MM.1S (cell line): ENCODE measurements at regions not wholly inside any gene's neighbourhood (a gene's known extent, or its start where the extent isn't known, plus 50 kb on each side); places are given as distances from the start of the nearest gene placed in this dataset.

Source experiments
- DNase-seq: peaks from one replicate; pipeline ENCODE4 v3.0.0-alpha.2; 2015
- H2AFZ ChIP-seq: fragments of 300-600 bp; sonication (generic); 2 replicates; pipeline ENCODE4 v1.6.0; 2016; ENCODE audit warnings: antibody characterized with exemption, low read length
- H3F3A ChIP-seq: fragments of 300-600 bp; sonication (generic); 2 replicates; pipeline ENCODE4 v1.6.1; 2016; ENCODE audit warnings: mild to moderate bottlenecking, antibody characterized with exemption, low read length, moderate library complexity, mixed read lengths; ENCODE audit not compliant: insufficient read depth
- H3K27ac ChIP-seq: fragments of 300-600 bp; sonication (generic); 2 replicates; pipeline ENCODE4 v1.5.1; 2016; ENCODE audit warnings: mild to moderate bottlenecking, low read length
- H3K27me3 ChIP-seq: fragments of 300-600 bp; sonication (generic); replicated peaks from 2 replicates; pipeline ENCODE4 v1.6.0; 2016; ENCODE audit warnings: low read length; ENCODE audit not compliant: insufficient read depth
- H3K36me3 ChIP-seq: fragments of 300-600 bp; sonication (generic); replicated peaks from 2 replicates; pipeline ENCODE4 v1.6.1; 2016; ENCODE audit warnings: mild to moderate bottlenecking, low read length, mixed read lengths; ENCODE audit not compliant: insufficient read depth
- H3K4me1 ChIP-seq: fragments of 300-600 bp; sonication (generic); 2 replicates; pipeline ENCODE4 v1.6.1; 2016; ENCODE audit warnings: low read length, mixed read lengths
- H3K4me2 ChIP-seq: fragments of 300-600 bp; sonication (generic); 2 replicates; pipeline ENCODE4 v1.6.0; 2016; ENCODE audit warnings: low read depth, low read length
- H3K4me3 ChIP-seq: fragments of 300-600 bp; sonication (generic); 2 replicates; pipeline ENCODE4 v1.5.1; 2016; ENCODE audit warnings: low read length, mixed read lengths
- H3K79me2 ChIP-seq: fragments of 300-600 bp; sonication (generic); 2 replicates; pipeline ENCODE4 v1.6.1; 2016; ENCODE audit warnings: mixed run types, low read length, mixed read lengths
- H3K9ac ChIP-seq: fragments of 300-600 bp; sonication (generic); 2 replicates; pipeline ENCODE4 v1.6.1; 2016; ENCODE audit warnings: low read length, mixed read lengths
- H3K9me2 ChIP-seq: fragments of 300-600 bp; sonication (generic); replicated peaks from 2 replicates; pipeline ENCODE4 v1.6.1; 2016; ENCODE audit warnings: mild to moderate bottlenecking, low read length, mixed read lengths; ENCODE audit not compliant: insufficient read depth
- H3K9me3 ChIP-seq: fragments of 300-600 bp; sonication (generic); replicated peaks from 2 replicates; pipeline ENCODE4 v1.6.1; 2016; ENCODE audit warnings: mild to moderate bottlenecking, low read length, mixed read lengths; ENCODE audit not compliant: insufficient read depth
- H4K20me1 ChIP-seq: fragments of 300-600 bp; sonication (generic); 2 replicates; pipeline ENCODE4 v1.6.1; 2016; ENCODE audit warnings: mild to moderate bottlenecking, low read length, moderate library complexity, mixed read lengths; ENCODE audit not compliant: insufficient read depth
- EZH2 ChIP-seq: fragments of 300-600 bp; sonication (generic); optimal IDR thresholded peaks from 2 replicates; pipeline ENCODE3; 2017; ENCODE audit warnings: low read depth, mild to moderate bottlenecking, antibody characterized with exemption, low read length, mixed read lengths
- EZH2phosphoT487 ChIP-seq: fragments of 300-600 bp; sonication (generic); IDR thresholded peaks from 2 replicates; pipeline ENCODE4 v1.6.1; 2018; ENCODE audit warnings: antibody characterized with exemption, low read length
- TF ChIP-seq, protein P1 (sequence below): fragments of 300-600 bp; sonication (generic); IDR thresholded peaks from 2 replicates; pipeline ENCODE4 v1.5.1; 2016; ENCODE audit warnings: antibody characterized with exemption, low read length, mixed read lengths

DNA sequence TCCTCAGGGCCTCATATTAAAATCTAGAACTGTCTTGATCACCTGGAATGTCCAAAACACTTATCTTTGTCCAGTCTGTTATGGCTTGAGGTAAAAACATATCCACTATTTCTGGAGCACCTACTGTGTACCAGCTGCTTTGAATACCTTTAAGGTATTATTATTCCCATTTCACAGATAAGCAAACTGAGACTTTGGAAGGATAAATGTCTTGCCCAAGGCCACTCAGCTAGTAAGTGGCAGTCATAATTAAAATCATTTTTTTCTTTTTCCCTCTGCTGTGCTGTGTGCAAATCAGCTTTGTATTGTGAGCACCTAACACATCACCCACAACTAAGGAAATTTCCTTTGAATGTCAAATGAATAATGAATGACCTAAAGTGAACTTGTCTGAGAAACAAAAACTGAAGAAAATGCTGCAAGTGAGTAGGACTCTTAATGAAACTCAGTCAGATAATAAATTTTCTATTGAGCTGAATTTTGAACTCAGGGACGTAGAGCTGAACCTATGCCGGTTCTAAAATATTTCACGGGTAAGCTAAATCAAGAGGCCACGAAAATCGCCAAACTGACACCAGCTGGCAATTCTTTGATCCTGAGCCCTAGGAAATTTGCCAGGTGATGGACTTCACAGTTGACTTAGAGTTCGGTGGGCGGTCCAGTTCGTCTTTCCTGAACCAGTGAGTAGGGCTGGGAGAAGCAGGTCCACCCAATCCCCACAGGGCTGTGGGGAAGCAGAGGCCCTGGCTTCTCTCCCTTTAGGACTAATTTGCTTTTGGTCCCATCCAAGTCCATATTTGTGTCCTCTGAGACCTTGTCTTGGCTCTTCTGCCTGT is 159.7 kb upstream of the PWP1 start:
- Histone ChIP-seq H3K27ac (no peak overlapping the region), H3K9me2 (no peaks in the 10 kb centered on the region), H3K9ac (no peak overlapping the region), H3K4me3 (no peak overlapping the region), H3K36me3 (no peaks in the 10 kb centered on the region), H3F3A (no peaks in the 10 kb centered on the region), H3K4me1 (no peaks in the 10 kb centered on the region), H3K9me3 (no peaks in the 10 kb centered on the region), H2AFZ (no peak overlapping the region), H3K27me3 (no peaks in the 10 kb centered on the region), H3K79me2 (no peaks in the 10 kb centered on the region), H4K20me1 (no peaks in the 10 kb centered on the region), H3K4me2 (no peak overlapping the region)
- TF ChIP-seq, protein P1, sequence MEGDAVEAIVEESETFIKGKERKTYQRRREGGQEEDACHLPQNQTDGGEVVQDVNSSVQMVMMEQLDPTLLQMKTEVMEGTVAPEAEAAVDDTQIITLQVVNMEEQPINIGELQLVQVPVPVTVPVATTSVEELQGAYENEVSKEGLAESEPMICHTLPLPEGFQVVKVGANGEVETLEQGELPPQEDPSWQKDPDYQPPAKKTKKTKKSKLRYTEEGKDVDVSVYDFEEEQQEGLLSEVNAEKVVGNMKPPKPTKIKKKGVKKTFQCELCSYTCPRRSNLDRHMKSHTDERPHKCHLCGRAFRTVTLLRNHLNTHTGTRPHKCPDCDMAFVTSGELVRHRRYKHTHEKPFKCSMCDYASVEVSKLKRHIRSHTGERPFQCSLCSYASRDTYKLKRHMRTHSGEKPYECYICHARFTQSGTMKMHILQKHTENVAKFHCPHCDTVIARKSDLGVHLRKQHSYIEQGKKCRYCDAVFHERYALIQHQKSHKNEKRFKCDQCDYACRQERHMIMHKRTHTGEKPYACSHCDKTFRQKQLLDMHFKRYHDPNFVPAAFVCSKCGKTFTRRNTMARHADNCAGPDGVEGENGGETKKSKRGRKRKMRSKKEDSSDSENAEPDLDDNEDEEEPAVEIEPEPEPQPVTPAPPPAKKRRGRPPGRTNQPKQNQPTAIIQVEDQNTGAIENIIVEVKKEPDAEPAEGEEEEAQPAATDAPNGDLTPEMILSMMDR, result no peak
- no peak for TF ChIP-seq EZH2phosphoT487
- no peak for TF ChIP-seq EZH2
- DNase-seq, result no peak

DNA sequence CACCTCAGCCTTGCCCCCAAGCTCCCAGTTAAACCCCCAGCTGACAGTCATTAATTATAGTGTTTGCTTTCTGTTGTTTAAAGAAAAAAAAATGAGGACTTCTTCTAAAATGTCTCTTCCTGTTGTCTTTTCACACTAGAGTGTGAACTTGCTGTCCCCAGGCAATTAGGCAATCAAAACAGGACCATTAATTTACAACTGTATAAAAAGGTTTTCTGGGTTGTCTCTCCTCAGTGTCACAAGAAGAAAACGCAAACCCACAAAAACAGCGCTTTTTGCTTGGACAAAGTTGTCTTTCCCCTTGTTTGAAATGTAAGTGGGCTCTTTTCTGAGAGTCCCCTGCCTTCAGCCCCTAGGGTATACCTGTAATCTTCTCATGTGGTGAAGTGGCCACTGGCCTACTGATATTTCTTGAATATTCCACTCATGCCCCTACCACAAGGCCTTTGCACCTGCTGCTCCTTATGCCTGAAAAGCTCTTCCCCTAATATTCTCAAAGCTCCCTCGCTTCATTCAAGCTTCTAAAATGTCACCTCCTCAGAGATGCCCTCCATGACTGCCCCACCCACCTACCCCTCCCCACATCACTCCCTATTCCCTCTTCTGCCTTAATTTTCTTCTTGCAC is 158.9 kb upstream of the PWP1 start:
- Histone ChIP-seq H2AFZ (no peak overlapping the region), H3K4me2 (no peak overlapping the region), H3K9me3 (no peaks in the 10 kb centered on the region), H3K4me1 (no peaks in the 10 kb centered on the region), H3K79me2 (no peaks in the 10 kb centered on the region), H3K9ac (no peak overlapping the region), H3K4me3 (no peak overlapping the region), H3K9me2 (no peaks in the 10 kb centered on the region), H3K27ac (no peak overlapping the region), H3F3A (no peaks in the 10 kb centered on the region), H3K27me3 (no peaks in the 10 kb centered on the region), H3K36me3 (no peaks in the 10 kb centered on the region), H4K20me1 (no peaks in the 10 kb centered on the region)
- TF ChIP-seq EZH2phosphoT487, result no peak
- TF ChIP-seq, protein P1, result no peak
- no peak for TF ChIP-seq EZH2
- no peak for DNase-seq

DNA sequence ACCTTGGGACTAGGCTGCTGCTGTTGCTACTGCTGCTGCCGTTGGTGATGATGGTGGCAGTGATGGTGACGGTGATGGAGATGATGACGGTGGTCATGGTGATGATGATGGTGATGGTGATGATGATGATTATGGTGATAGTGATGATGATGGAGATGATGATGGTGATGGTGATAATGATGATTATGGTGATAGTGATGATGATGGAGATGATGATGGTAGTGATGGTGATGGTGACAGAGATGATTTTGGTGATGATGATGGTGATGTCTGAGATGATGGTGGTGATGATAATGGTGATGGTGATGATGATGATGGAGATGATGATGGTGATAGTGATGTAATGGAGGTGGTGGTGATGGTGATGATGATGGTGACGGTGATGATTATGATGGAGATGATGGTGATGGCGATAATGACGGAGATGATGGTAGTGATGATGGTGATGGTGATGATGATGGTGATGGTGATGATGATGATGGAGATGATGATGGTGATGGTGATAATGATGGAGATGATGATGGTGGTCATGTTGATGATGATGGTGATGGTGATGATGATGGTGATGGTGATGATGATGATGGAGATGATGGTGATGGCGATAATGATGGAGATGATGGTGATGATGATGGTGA is 156.8 kb upstream of the PWP1 start:
- no peaks in the 10 kb centered on the region for H3K9me2 ChIP-seq
- TF ChIP-seq, protein P1, result no peak
- TF ChIP-seq EZH2 (no peak), EZH2phosphoT487 (no peak)
- H3F3A ChIP-seq, result peaks cover 9% of the 10 kb centered on the region

More for the DNA sequence above, 156.8 kb upstream of the PWP1 start:
- Histone ChIP-seq H3K9me3 (no peaks in the 10 kb centered on the region), H3K4me2 (no peak overlapping the region), H4K20me1 (no peaks in the 10 kb centered on the region), H3K9ac (no peak overlapping the region), H3K36me3 (no peaks in the 10 kb centered on the region), H3K4me1 (peaks cover 15% of the 10 kb centered on the region), H3K27ac (no peak overlapping the region), H3K4me3 (no peak overlapping the region), H3K79me2 (no peaks in the 10 kb centered on the region), H3K27me3 (no peaks in the 10 kb centered on the region), H2AFZ (no peak overlapping the region)
- DNase-seq, result no peak
